ENCODE measurements at regions not wholly inside any gene's neighbourhood (a gene's known extent, or its start where the extent isn't known, plus 50 kb on each side); places are given as distances from the start of the nearest gene placed in this dataset.

- Histone ChIP-seq H4K20me1 (ENCODE audit: insufficient read depth) (no peaks in the 10 kb centered on the region), H3K4me3 (ENCODE audit: low read length) (no peak overlapping the region), H3F3A (ENCODE audit: insufficient read depth, low read length, poor library complexity, severe bottlenecking) (no peaks in the 10 kb centered on the region), H3K9me2 (ENCODE audit: insufficient read depth, low read length) (no peaks in the 10 kb centered on the region), H3K9me3 (ENCODE audit: low read length) (no peaks in the 10 kb centered on the region), H3K4me2 (ENCODE audit: low read length) (no peak overlapping the region), H3K27me3 (ENCODE audit: insufficient read depth, low read depth, low read length) (no peaks in the 10 kb centered on the region), H3K79me2 (replicated peaks; ENCODE audit: insufficient read depth, low read length) (no peaks in the 10 kb centered on the region), H3K27ac (ENCODE audit: low read length) (no peak overlapping the region), H2AFZ (ENCODE audit: low read depth, low read length) (no peak overlapping the region), H3K36me3 (ENCODE audit: insufficient read depth, low read length) (no peaks in the 10 kb centered on the region), H3K9ac (ENCODE audit: low read length) (no peak overlapping the region)
- TF ChIP-seq TAF1 (IDR thresholded peaks at IDR 0.05; ENCODE audit: low read depth) = no peak
- no peak for TF ChIP-seq EP300 (conservative IDR thresholded peaks at IDR 0.05; ENCODE audit: poor library complexity, severe bottlenecking)
- TF ChIP-seq, protein P1, sequence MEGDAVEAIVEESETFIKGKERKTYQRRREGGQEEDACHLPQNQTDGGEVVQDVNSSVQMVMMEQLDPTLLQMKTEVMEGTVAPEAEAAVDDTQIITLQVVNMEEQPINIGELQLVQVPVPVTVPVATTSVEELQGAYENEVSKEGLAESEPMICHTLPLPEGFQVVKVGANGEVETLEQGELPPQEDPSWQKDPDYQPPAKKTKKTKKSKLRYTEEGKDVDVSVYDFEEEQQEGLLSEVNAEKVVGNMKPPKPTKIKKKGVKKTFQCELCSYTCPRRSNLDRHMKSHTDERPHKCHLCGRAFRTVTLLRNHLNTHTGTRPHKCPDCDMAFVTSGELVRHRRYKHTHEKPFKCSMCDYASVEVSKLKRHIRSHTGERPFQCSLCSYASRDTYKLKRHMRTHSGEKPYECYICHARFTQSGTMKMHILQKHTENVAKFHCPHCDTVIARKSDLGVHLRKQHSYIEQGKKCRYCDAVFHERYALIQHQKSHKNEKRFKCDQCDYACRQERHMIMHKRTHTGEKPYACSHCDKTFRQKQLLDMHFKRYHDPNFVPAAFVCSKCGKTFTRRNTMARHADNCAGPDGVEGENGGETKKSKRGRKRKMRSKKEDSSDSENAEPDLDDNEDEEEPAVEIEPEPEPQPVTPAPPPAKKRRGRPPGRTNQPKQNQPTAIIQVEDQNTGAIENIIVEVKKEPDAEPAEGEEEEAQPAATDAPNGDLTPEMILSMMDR (IDR thresholded peaks at IDR 0.05; ENCODE audit: poor library complexity, severe bottlenecking) = no peak
- no peak for TF ChIP-seq RAD21 (conservative IDR thresholded peaks at IDR 0.05)
- no peak for TF ChIP-seq EZH2 (IDR thresholded peaks at IDR 0.05; ENCODE audit: borderline replicate concordance, insufficient read depth, low read length, poor library complexity, severe bottlenecking)
- TF ChIP-seq SMC3 (conservative IDR thresholded peaks at IDR 0.05; ENCODE audit: poor library complexity) = no peak
- TF ChIP-seq REST (IDR thresholded peaks at IDR 0.05; ENCODE audit: borderline replicate concordance) = no peak
- no peak for TF ChIP-seq POLR2AphosphoS5 (IDR thresholded peaks at IDR 0.05)
- no peak for TF ChIP-seq MXI1 (conservative IDR thresholded peaks at IDR 0.05; ENCODE audit: poor library complexity, severe bottlenecking)
These were observed 416.5 kb upstream of the KCNH7 start for GRCh38 chr2:163255086-163255485.

- Histone ChIP-seq H3K36me3 (ENCODE audit: insufficient read depth, low read length) (no peaks in the 10 kb centered on the region), H4K20me1 (ENCODE audit: insufficient read depth) (no peaks in the 10 kb centered on the region), H3K9ac (ENCODE audit: low read length) (no peak overlapping the region), H3K27me3 (ENCODE audit: insufficient read depth, low read depth, low read length) (no peaks in the 10 kb centered on the region), H3K9me3 (ENCODE audit: low read length) (no peaks in the 10 kb centered on the region), H3K9me2 (ENCODE audit: insufficient read depth, low read length) (no peaks in the 10 kb centered on the region), H2AFZ (ENCODE audit: low read depth, low read length) (no peak overlapping the region), H3K79me2 (replicated peaks; ENCODE audit: insufficient read depth, low read length) (no peaks in the 10 kb centered on the region), H3K4me2 (ENCODE audit: low read length) (no peak overlapping the region), H3K4me3 (ENCODE audit: low read length) (no peak overlapping the region), H3F3A (ENCODE audit: insufficient read depth, low read length, poor library complexity, severe bottlenecking) (no peaks in the 10 kb centered on the region), H3K27ac (ENCODE audit: low read length) (no peak overlapping the region)
- TF ChIP-seq REST (IDR thresholded peaks at IDR 0.05; ENCODE audit: borderline replicate concordance) (no peak), RAD21 (conservative IDR thresholded peaks at IDR 0.05) (no peak), EP300 (conservative IDR thresholded peaks at IDR 0.05; ENCODE audit: poor library complexity, severe bottlenecking) (no peak), POLR2AphosphoS5 (IDR thresholded peaks at IDR 0.05) (no peak), EZH2 (IDR thresholded peaks at IDR 0.05; ENCODE audit: borderline replicate concordance, insufficient read depth, low read length, poor library complexity, severe bottlenecking) (no peak), MXI1 (conservative IDR thresholded peaks at IDR 0.05; ENCODE audit: poor library complexity, severe bottlenecking) (no peak), TAF1 (IDR thresholded peaks at IDR 0.05; ENCODE audit: low read depth) (no peak), SMC3 (conservative IDR thresholded peaks at IDR 0.05; ENCODE audit: poor library complexity) (no peak)
- TF ChIP-seq, protein P1 (IDR thresholded peaks at IDR 0.05; ENCODE audit: poor library complexity, severe bottlenecking) = no peak
These were observed 415.2 kb upstream of the KCNH7 start for GRCh38 chr2:163253621-163254285.
